ENCODE measurements at regions not wholly inside any gene's neighbourhood (a gene's known extent, or its start where the extent isn't known, plus 50 kb on each side); places are given as distances from the start of the nearest gene placed in this dataset.

DNA sequence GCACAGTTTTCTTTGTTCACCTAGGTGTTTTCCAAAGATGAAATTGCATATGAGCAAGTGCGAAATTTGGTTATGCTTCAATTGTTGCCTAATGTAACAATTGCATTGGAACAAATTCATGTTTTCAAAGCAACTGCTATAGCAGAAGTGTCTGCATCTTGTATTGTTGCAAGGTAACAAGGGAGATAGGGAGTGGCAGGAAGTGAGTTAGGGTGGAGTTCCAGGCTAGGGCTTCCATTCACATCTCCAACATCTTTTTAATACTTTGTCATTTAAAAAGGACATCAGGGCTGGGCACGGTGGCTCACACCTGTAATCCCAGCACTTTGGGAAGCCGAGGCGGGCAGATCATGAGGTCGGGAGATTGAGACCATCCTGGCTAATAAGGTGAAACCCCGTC, 312.3 kb upstream of the E2F7 start:
- no peak for DNase-seq (ENCODE audit: low read depth)
- no peak overlapping the region for H3K4me3 ChIP-seq (replicated peaks; ENCODE audit: low read depth, low read length)
- TF ChIP-seq, protein P1, sequence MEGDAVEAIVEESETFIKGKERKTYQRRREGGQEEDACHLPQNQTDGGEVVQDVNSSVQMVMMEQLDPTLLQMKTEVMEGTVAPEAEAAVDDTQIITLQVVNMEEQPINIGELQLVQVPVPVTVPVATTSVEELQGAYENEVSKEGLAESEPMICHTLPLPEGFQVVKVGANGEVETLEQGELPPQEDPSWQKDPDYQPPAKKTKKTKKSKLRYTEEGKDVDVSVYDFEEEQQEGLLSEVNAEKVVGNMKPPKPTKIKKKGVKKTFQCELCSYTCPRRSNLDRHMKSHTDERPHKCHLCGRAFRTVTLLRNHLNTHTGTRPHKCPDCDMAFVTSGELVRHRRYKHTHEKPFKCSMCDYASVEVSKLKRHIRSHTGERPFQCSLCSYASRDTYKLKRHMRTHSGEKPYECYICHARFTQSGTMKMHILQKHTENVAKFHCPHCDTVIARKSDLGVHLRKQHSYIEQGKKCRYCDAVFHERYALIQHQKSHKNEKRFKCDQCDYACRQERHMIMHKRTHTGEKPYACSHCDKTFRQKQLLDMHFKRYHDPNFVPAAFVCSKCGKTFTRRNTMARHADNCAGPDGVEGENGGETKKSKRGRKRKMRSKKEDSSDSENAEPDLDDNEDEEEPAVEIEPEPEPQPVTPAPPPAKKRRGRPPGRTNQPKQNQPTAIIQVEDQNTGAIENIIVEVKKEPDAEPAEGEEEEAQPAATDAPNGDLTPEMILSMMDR (IDR thresholded peaks at IDR 0.05; ENCODE audit: low read length, missing control alignments) = no peak

DNA sequence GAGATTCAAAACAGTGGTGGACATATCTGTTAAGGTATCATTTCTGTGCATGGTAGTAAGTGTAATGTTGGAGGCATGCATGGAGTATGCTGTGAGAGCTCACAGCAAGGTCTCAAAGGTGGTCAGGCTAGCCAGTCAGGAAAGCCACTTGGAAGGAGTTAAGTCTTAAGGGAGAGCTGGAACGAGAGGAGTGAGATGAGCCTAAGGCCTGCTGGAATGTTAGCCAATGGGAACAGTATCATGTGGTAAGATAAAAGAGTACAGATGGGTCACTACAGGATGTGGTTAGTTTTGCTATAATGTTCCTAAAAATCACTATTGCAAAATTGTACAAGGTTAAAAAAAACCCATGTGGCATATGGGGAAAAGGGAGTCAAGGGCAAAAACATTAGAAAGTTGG, 311.7 kb upstream of the E2F7 start:
- no peak overlapping the region for H3K4me3 ChIP-seq (replicated peaks; ENCODE audit: low read depth, low read length)
- peak; percentile 45 for DNase-seq (ENCODE audit: low read depth)
- TF ChIP-seq, protein P1 (IDR thresholded peaks at IDR 0.05; ENCODE audit: low read length, missing control alignments) = no peak

- no peak for DNase-seq (ENCODE audit: low read depth)
- no peak overlapping the region for H3K4me3 ChIP-seq (replicated peaks; ENCODE audit: low read depth, low read length)
- TF ChIP-seq, protein P1 (IDR thresholded peaks at IDR 0.05; ENCODE audit: low read length, missing control alignments) = no peak
Observed at GRCh38 chr12:77374673-77375072, 309.3 kb upstream of the E2F7 start.

GRCh38 chr12:77372494-77372893, 307.1 kb upstream of the E2F7 start:
- no peak for DNase-seq (ENCODE audit: low read depth)
- TF ChIP-seq, protein P1 (IDR thresholded peaks at IDR 0.05; ENCODE audit: low read length, missing control alignments) = no peak

GRCh38 chr12:77372026-77372425, 306.7 kb upstream of the E2F7 start:
- TF ChIP-seq, protein P1 (IDR thresholded peaks at IDR 0.05; ENCODE audit: low read length, missing control alignments) = no peak
- no peak for DNase-seq (ENCODE audit: low read depth)
- no peak overlapping the region for H3K4me3 ChIP-seq (replicated peaks; ENCODE audit: low read depth, low read length)

More at GRCh38 chr12:77372494-77372893, 307.1 kb upstream of the E2F7 start:
- no peak overlapping the region for H3K4me3 ChIP-seq (replicated peaks; ENCODE audit: low read depth, low read length)

DNA sequence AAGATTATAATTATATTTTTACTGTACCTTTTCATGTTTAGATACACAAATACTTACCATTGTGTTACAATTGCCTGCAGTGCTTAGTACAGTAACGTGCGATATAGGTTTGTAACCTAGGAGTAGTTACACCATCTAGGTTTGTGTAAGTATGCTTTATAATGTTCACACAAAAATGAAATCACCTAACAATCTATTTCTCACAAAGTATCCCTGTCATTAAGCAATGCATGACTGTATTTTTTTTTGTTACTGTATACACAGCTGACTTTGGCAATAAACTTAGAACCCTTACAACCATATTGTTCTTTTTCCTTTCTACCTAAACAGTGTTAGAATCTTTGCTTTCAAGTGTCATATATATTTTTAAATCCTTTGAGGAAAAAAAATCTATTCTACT, 303.0 kb upstream of the E2F7 start:
- TF ChIP-seq, protein P1 (IDR thresholded peaks at IDR 0.05; ENCODE audit: low read length, missing control alignments) = no peak
- no peak overlapping the region for H3K4me3 ChIP-seq (replicated peaks; ENCODE audit: low read depth, low read length)
- DNase-seq (ENCODE audit: low read depth) = no peak

DNA sequence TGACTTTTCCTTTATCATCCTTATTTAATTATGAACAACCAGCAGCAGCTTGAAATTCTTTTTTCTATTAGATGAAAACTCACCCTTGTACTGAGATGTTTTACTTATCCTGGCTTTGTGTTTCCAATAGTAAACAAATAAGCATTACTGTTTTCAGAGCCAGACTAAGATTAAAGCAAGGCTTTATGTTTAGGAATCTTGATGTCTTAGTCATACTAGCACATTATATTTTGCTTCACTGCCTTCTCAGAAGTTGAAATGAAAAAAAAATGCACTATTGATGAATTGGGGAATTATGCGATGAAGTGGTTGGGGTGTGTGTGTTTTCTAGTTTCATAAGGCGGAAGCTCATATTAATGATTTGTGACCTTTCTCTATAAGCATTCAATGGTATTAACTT, 301.2 kb upstream of the E2F7 start:
- H3K4me3 ChIP-seq (replicated peaks; ENCODE audit: low read depth, low read length) = no peak overlapping the region
- DNase-seq (ENCODE audit: low read depth) = no peak
- TF ChIP-seq, protein P1 (IDR thresholded peaks at IDR 0.05; ENCODE audit: low read length, missing control alignments) = no peak

Measured in fibroblast of pulmonary artery (primary cell).